Parathyroid adenoma (tissue), 2 donors: ENCODE measurements at regions not wholly inside any gene's neighbourhood (a gene's known extent, or its start where the extent isn't known, plus 50 kb on each side); places are given as distances from the start of the nearest gene placed in this dataset.

ENCODE experiments used
- H2AFZ ChIP-seq: fragments of 300-600 bp; sonication (generic); one replicate; pipeline ENCODE4 v1.7.0; 2017; ENCODE audit warnings: antibody characterized with exemption, mild to moderate bottlenecking
- H3K27ac ChIP-seq: fragments of 300-600 bp; sonication (generic); one replicate; pipeline ENCODE4 v1.7.0; 2017
- H3K27me3 ChIP-seq: fragments of 300-600 bp; sonication (generic); one replicate; pipeline ENCODE4 v1.7.0; 2017; ENCODE audit warnings: low read length; ENCODE audit not compliant: control insufficient read depth, insufficient read depth
- H3K36me3 ChIP-seq: fragments of 300-600 bp; sonication (generic); one replicate; pipeline ENCODE4 v1.7.0; 2017; ENCODE audit warnings: low read length; ENCODE audit not compliant: control insufficient read depth, insufficient read depth
- H3K4me1 ChIP-seq: fragments of 300-600 bp; sonication (generic); one replicate; pipeline ENCODE4 v1.7.0; 2017; ENCODE audit warnings: control low read depth
- H3K4me2 ChIP-seq: fragments of 300-600 bp; sonication (generic); one replicate; pipeline ENCODE4 v1.7.0; 2017; ENCODE audit warnings: low read length
- H3K4me3 ChIP-seq: fragments of 300-600 bp; sonication (generic); one replicate; pipeline ENCODE4 v1.7.0; 2017; ENCODE audit warnings: low read depth, low read length
- H3K79me2 ChIP-seq: fragments of 300-600 bp; sonication (generic); one replicate; pipeline ENCODE4 v1.7.0; 2017; ENCODE audit warnings: control low read depth
- H3K9ac ChIP-seq: fragments of 300-600 bp; sonication (generic); one replicate; pipeline ENCODE4 v1.7.0; 2017; ENCODE audit warnings: mild to moderate bottlenecking
- H3K9me3 ChIP-seq: fragments of 300-600 bp; sonication (generic); one replicate; pipeline ENCODE4 v1.7.0; 2017; ENCODE audit warnings: low read length; ENCODE audit not compliant: control insufficient read depth
- TF ChIP-seq, protein P1 (sequence below): fragments of 300-600 bp; sonication (generic); IDR thresholded peaks from one replicate; pipeline ENCODE4 v1.7.0; 2017; ENCODE audit warnings: antibody characterized with exemption, mild to moderate bottlenecking
- donor health status: primary hyperparathyroidism.

DNA sequence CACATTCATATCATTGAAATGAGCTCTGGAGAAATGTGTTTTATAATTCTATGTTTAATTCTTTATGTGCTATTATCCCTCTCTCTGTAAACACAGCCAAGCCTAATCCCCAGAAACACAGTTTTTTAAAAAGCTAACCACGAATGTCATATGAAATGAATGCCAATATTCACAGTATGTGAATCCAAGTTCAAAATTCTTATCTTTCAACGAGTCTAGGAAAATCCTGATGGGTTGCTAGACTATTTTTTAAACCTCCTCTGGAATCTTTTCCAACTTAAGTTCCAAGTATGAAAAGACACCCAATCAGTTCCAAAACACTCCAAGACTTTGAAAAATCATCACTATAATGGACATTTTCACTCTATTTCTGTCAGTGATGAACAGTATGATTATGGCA, 689.3 kb downstream of the HACE1 start:
- no peak overlapping the region for H3K4me2 ChIP-seq
- no peaks in the 10 kb centered on the region for H3K36me3 ChIP-seq
- H3K79me2 ChIP-seq: no peaks in the 10 kb centered on the region
- H3K9me3 ChIP-seq: no peaks in the 10 kb centered on the region
- H3K27me3 ChIP-seq: no peaks in the 10 kb centered on the region
- H3K4me1 ChIP-seq: no peaks in the 10 kb centered on the region
- H3K4me3 ChIP-seq: no peak overlapping the region
- H2AFZ ChIP-seq: no peak overlapping the region
- TF ChIP-seq, protein P1, sequence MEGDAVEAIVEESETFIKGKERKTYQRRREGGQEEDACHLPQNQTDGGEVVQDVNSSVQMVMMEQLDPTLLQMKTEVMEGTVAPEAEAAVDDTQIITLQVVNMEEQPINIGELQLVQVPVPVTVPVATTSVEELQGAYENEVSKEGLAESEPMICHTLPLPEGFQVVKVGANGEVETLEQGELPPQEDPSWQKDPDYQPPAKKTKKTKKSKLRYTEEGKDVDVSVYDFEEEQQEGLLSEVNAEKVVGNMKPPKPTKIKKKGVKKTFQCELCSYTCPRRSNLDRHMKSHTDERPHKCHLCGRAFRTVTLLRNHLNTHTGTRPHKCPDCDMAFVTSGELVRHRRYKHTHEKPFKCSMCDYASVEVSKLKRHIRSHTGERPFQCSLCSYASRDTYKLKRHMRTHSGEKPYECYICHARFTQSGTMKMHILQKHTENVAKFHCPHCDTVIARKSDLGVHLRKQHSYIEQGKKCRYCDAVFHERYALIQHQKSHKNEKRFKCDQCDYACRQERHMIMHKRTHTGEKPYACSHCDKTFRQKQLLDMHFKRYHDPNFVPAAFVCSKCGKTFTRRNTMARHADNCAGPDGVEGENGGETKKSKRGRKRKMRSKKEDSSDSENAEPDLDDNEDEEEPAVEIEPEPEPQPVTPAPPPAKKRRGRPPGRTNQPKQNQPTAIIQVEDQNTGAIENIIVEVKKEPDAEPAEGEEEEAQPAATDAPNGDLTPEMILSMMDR: no peak
- H3K9ac ChIP-seq: no peak overlapping the region
- H3K27ac ChIP-seq: no peak overlapping the region

DNA sequence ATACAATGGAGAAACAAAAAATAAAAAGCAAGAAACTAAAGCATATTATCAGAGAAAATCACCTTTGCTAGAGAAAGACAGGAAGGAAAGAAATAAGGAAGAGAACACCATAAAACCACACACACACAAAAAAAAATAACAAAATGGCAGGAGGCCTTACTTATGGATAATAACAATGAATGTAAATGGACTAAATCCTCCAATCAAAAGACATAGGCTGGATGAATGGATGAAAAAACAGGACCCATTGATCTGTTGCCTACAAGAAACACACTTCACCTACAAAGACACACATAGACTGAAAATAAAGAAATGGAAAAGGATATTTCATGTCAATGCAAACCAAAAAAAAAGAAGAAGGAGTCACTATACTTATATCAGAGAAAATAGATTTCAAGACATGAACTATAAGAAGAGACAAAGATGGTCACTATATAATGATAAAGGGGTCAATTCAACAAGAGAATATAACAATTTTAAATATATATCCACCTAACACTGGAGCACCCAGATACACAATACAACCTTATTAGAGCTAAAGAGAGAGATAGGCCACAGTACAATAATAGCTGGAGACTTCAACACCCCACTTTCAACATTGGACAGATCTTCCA, 693.6 kb downstream of the HACE1 start:
- Histone ChIP-seq H3K27ac (no peak overlapping the region), H3K4me3 (no peak overlapping the region), H3K79me2 (no peaks in the 10 kb centered on the region), H2AFZ (no peak overlapping the region), H3K36me3 (no peaks in the 10 kb centered on the region), H3K27me3 (no peaks in the 10 kb centered on the region), H3K4me1 (no peaks in the 10 kb centered on the region), H3K4me2 (no peak overlapping the region), H3K9me3 (no peaks in the 10 kb centered on the region), H3K9ac (no peak overlapping the region)
- TF ChIP-seq, protein P1: no peak

DNA sequence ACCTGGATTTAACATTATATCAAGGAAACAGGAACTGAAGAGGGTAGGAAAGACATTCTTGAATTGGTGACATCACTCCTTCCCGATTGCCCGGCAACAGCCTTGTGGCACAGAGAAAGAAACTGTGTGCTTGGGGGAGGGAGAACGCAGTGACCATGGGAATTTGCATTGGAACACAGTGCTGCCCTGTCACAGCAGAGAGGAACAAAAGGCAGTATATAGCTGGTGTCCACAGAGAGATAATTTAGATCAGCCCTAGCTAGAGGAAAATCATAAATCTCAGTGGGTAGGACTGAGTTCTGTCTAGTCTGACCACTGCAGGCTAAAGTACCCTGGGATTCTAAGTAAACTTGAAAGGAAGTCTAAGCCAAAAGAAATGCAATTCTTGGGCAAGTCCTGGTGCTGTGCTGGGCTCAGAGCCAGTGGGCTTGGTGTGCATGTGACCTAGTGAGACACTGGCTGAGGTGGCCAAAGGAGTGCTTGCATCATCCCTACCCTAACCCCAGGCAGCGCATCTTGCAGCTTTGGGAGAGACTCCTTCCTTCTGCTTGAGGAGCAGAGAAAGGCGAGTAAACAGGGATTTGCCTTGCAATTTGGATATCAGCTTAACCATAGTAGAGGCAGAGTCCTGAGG, 697.6 kb downstream of the HACE1 start:
- H3K27ac ChIP-seq: no peak overlapping the region
- TF ChIP-seq, protein P1: no peak
- no peaks in the 10 kb centered on the region for H3K36me3 ChIP-seq
- H3K4me2 ChIP-seq: no peak overlapping the region
- no peaks in the 10 kb centered on the region for H3K27me3 ChIP-seq
- no peaks in the 10 kb centered on the region for H3K4me1 ChIP-seq
- no peak overlapping the region for H3K4me3 ChIP-seq
- H2AFZ ChIP-seq: no peak overlapping the region
- no peak overlapping the region for H3K9ac ChIP-seq
- no peaks in the 10 kb centered on the region for H3K9me3 ChIP-seq
- H3K79me2 ChIP-seq: no peaks in the 10 kb centered on the region

DNA sequence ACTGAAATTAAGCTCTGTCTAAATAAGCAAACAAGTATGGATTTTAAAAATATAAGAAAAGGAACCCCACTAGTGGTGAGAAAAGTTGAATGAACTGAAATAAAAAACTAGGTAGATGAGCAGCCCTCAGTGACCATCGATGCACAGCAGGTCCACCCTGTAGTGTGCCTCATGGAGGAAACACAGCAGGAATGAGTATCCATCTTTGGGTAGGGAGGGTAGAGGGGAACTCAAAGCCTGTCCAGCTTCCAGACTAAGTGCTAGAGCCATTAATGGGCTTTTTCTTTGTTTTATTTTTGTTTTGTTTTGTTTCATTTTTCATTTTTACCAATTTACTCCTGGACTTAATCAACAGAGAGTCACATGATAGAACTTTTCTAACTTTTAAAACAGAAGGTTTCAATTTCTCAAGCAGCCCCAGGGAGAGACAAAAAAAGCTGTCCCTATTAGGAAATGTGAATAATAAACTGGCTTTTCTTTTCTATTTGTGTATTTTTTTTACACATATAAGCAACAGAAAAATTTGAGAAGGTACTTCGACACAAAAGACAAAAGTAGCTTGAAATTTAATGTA, 700.6 kb downstream of the HACE1 start:
- no peaks in the 10 kb centered on the region for H3K79me2 ChIP-seq
- no peaks in the 10 kb centered on the region for H3K27me3 ChIP-seq
- no peak overlapping the region for H3K4me3 ChIP-seq
- H3K27ac ChIP-seq: no peak overlapping the region
- H2AFZ ChIP-seq: no peak overlapping the region
- TF ChIP-seq, protein P1: no peak
- H3K9me3 ChIP-seq: no peaks in the 10 kb centered on the region
- no peak overlapping the region for H3K9ac ChIP-seq
- no peak overlapping the region for H3K4me2 ChIP-seq
- no peaks in the 10 kb centered on the region for H3K36me3 ChIP-seq
- H3K4me1 ChIP-seq: no peaks in the 10 kb centered on the region

DNA sequence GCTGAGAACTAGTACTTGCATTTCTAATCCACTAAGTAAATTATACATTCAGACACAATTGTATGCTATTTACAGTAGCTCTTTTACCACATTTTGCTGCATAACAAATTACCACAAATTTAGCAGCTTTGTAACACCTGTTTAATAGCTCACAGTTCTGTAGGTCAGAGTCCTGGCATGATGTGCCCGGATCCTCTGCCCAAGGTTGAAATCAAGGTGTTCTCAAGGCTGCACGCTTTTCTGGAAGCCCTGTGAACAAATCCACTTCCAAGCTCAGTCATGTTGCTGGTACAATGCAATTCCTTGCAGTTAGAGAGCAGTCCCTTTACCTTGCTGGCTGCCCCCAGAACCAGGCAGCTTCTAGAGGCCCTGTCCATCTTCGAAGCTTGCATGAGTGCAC, 716.0 kb downstream of the HACE1 start:
- no peak overlapping the region for H3K27ac ChIP-seq
- H3K4me2 ChIP-seq: no peak overlapping the region
- H3K9me3 ChIP-seq: no peaks in the 10 kb centered on the region
- no peak overlapping the region for H2AFZ ChIP-seq
- no peaks in the 10 kb centered on the region for H3K27me3 ChIP-seq
- no peak overlapping the region for H3K4me3 ChIP-seq
- H3K4me1 ChIP-seq: no peaks in the 10 kb centered on the region
- H3K9ac ChIP-seq: no peak overlapping the region
- H3K36me3 ChIP-seq: no peaks in the 10 kb centered on the region
- H3K79me2 ChIP-seq: no peaks in the 10 kb centered on the region
- TF ChIP-seq, protein P1: no peak
